Hepatocyte (in vitro differentiated cells): ENCODE measurements at regions not wholly inside any gene's neighbourhood (a gene's known extent, or its start where the extent isn't known, plus 50 kb on each side); places are given as distances from the start of the nearest gene placed in this dataset.

Source experiments
- EZH2 ChIP-seq: fragments of 200-600 bp; sonication (generic); IDR thresholded peaks from 2 replicates; pipeline ENCODE4 v1.6.1; 2016; ENCODE audit warnings: antibody characterized with exemption, mild to moderate bottlenecking, borderline replicate concordance
- TF ChIP-seq, protein P1 (sequence below): fragments of 200-600 bp; sonication (generic); IDR thresholded peaks from 2 replicates; pipeline ENCODE4 v1.5.1; 2016; ENCODE audit warnings: antibody characterized with exemption, mild to moderate bottlenecking; ENCODE audit not compliant: poor library complexity

DNA sequence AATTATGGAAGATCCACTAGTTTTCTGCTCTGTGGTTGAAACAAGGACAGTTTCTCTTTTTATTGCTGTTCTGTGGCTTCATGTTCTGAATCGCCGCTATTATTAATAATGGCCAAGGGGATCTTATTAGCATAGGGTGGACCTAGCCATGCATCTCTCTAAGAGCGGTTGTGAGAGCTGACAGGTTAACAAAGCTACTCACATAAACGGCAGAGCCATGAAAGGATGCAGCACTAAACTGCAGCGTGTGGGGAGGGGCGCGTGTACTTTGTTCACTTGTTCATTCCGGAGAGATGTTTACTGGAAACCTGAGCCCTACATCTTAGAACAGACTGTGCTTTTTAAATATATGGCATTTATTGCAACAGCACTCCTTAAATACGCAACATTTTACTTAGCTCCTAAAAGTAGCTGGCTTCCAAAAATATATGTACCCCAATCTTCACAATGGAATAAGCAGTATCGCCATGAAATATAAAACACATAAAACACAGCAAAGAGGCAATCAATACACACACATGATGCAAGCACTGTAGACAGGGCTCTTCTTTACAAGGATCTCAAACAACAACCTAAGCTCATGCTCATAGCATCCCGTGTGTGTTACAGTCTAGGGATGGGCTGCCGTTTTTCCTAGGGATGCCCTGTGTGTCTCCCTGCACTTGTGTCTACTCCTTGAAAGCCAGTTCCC, 424.6 kb downstream of the MED10 start:
- TF ChIP-seq, protein P1, sequence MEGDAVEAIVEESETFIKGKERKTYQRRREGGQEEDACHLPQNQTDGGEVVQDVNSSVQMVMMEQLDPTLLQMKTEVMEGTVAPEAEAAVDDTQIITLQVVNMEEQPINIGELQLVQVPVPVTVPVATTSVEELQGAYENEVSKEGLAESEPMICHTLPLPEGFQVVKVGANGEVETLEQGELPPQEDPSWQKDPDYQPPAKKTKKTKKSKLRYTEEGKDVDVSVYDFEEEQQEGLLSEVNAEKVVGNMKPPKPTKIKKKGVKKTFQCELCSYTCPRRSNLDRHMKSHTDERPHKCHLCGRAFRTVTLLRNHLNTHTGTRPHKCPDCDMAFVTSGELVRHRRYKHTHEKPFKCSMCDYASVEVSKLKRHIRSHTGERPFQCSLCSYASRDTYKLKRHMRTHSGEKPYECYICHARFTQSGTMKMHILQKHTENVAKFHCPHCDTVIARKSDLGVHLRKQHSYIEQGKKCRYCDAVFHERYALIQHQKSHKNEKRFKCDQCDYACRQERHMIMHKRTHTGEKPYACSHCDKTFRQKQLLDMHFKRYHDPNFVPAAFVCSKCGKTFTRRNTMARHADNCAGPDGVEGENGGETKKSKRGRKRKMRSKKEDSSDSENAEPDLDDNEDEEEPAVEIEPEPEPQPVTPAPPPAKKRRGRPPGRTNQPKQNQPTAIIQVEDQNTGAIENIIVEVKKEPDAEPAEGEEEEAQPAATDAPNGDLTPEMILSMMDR = no peak
- TF ChIP-seq EZH2 = no peak
